Esophagus muscularis mucosa (tissue), 4 donors: ENCODE measurements at regions not wholly inside any gene's neighbourhood (a gene's known extent, or its start where the extent isn't known, plus 50 kb on each side); places are given as distances from the start of the nearest gene placed in this dataset.

Source experiments
- DNase-seq: peaks from one replicate; pipeline ENCODE4 v3.0.0-alpha.2; 2017; ENCODE audit errors: extremely low spot score
- H3K27ac ChIP-seq, 4 donors: fragments of 200-600 bp; sonication (generic); replicated peaks in 1 of 4; 1 replicate in 3 of 4; 2 replicates in 1 of 4; pipeline ENCODE4 v1.5.1; 2016 to 2019; ENCODE audit warnings: mild to moderate bottlenecking in 1 of 4
- H3K27me3 ChIP-seq, 4 donors: fragments of 200-600 bp; sonication (generic); one replicate each; pipeline versions ENCODE4 v1.5.1 to v1.6.0; 2016 to 2019
- H3K36me3 ChIP-seq, 4 donors: fragments of 200-600 bp; sonication (generic); one replicate each; pipeline ENCODE4 v1.5.1; 2016 to 2019
- H3K4me1 ChIP-seq, 4 donors: fragments of 200-600 bp; sonication (generic); one replicate each; pipeline ENCODE4 v1.5.1; 2016 to 2019
- H3K4me3 ChIP-seq, 4 donors: fragments of 200-600 bp; sonication (generic); 1 replicate in 2 of 4; 2 replicates in 2 of 4; pipeline ENCODE4 v1.5.1; 2016 to 2019; ENCODE audit warnings: mild to moderate bottlenecking in 4 of 4, moderate library complexity in 1 of 4
- H3K9me3 ChIP-seq, 4 donors: fragments of 200-600 bp; sonication (generic); 1 replicate in 3 of 4; 2 replicates in 1 of 4; pipeline ENCODE4 v1.5.1; 2016 to 2019
- EP300 ChIP-seq: sonication (generic); formaldehyde crosslinking; IDR thresholded peaks from one replicate; pipeline ENCODE4 v1.6.1; 2017; ENCODE audit warnings: antibody characterized with exemption
- POLR2A ChIP-seq: fragments of 450-650 bp; IDR thresholded peaks from one replicate; pipeline ENCODE4 v1.6.1; 2017; ENCODE audit warnings: antibody characterized with exemption, moderate library complexity, mild to moderate bottlenecking, low read depth
- POLR2AphosphoS5 ChIP-seq, 2 donors: sonication (generic); formaldehyde crosslinking; IDR thresholded peaks; one replicate each; pipeline ENCODE4 v1.6.1; 2017; ENCODE audit warnings: antibody characterized with exemption in 2 of 2
- WGBS: methylation state at CpG from one replicate; pipeline ENCODE4 v1.1.5; 2018; 5-methylcytosine and 5-hydroxymethylcytosine counted together
- intact Hi-C: fragments of 100-400 bp; cut with DNase I; formaldehyde crosslinking; loops from one replicate; pipeline ENCODE4 v1.15.1; 2023
- TF ChIP-seq, protein P1 (sequence below), 3 experiments: fragments of 200-600 bp in 2 of 3; fragments of 450-650 bp in 1 of 3; sonication (generic) in 2 of 3; IDR thresholded peaks; one replicate each; pipeline ENCODE4 v1.5.1; 2017 to 2019; ENCODE audit warnings: antibody characterized with exemption in 3 of 3, mild to moderate bottlenecking in 2 of 3, moderate library complexity in 1 of 3

DNA sequence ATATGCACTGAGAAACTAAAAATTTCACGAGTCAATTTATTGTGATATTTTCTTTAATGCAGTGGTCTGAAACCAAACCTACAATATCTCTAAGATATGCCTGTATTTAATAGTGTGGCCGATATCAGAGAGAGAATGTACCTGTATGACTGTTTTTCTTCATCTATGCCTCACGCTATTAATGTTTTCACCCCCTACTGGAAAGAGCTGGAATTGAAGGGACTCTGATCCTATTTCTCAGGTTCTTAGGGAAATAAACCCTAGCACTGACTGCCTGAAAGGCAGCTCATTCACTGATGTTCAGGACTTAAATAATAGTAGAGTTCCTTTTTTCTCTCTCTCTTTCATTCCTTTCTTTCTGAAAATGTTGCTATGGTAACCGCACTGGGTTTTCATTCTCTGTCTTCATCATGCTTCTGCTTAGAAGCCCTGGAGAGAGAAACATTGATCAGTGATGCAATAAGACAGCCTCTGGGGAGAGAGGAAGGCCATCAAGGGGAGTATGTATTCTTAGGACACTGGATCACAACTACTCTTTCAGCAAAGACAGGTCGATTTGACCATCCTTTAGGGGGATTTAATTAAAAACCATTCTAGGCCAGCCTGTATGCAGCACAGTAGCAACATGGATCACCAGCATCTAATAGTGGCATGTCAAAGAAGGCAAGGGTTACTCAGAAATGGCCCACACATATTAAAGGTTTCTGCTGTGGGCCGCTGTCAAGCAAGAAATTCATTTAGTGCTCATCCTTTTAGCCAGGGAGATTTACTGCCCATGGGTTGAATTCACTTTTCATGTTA, 1135.7 kb downstream of the IGSF11 start:
- no peak for DNase-seq
- H3K4me3 ChIP-seq, result no peak overlapping the region
- no peaks in the 10 kb centered on the region for H3K36me3 ChIP-seq
- H3K4me1 ChIP-seq, result no peaks in the 10 kb centered on the region
- 73% methylated on average over 6 of the region's 6 CpGs for WGBS
- H3K27ac ChIP-seq, result no peak overlapping the region
- TF ChIP-seq POLR2AphosphoS5 (IDR thresholded peaks at IDR 0.05) (no peak), EP300 (no peak), POLR2A (no peak)
- TF ChIP-seq, protein P1, sequence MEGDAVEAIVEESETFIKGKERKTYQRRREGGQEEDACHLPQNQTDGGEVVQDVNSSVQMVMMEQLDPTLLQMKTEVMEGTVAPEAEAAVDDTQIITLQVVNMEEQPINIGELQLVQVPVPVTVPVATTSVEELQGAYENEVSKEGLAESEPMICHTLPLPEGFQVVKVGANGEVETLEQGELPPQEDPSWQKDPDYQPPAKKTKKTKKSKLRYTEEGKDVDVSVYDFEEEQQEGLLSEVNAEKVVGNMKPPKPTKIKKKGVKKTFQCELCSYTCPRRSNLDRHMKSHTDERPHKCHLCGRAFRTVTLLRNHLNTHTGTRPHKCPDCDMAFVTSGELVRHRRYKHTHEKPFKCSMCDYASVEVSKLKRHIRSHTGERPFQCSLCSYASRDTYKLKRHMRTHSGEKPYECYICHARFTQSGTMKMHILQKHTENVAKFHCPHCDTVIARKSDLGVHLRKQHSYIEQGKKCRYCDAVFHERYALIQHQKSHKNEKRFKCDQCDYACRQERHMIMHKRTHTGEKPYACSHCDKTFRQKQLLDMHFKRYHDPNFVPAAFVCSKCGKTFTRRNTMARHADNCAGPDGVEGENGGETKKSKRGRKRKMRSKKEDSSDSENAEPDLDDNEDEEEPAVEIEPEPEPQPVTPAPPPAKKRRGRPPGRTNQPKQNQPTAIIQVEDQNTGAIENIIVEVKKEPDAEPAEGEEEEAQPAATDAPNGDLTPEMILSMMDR (IDR thresholded peaks at IDR 0.05), result no peak
- peaks cover 0 to 8% (median 4%) of the 10 kb centered on the region in 4 donors for H3K9me3 ChIP-seq
- intact Hi-C loops, result no loop called here
- no peaks in the 10 kb centered on the region for H3K27me3 ChIP-seq

DNA sequence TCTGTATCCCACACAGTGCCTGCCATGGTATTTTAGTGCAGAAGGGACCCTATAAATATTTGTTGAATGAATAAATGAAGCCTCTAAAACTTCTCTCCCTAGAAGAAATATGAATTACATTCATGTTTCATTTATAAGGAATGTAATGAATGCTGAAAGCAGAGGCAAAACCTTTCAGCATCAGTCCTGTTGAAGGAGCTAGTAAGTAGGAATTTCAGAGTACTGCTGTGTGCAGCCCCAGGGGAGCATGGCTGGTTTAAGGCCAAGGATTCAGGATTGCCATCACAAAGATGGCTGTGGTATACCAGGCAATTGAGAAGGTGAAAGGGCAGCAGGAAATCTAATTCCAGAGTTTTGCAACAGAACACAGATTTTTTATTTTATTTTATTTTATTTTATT, 1131.4 kb downstream of the IGSF11 start:
- Histone ChIP-seq H3K9me3 (no peaks in the 10 kb centered on the region), H3K27me3 (no peaks in the 10 kb centered on the region), H3K27ac (no peak overlapping the region), H3K4me3 (no peak overlapping the region), H3K36me3 (no peaks in the 10 kb centered on the region), H3K4me1 (no peaks in the 10 kb centered on the region)
- no peak for TF ChIP-seq POLR2AphosphoS5 (IDR thresholded peaks at IDR 0.05)
- no peak for TF ChIP-seq EP300
- TF ChIP-seq, protein P1 (IDR thresholded peaks at IDR 0.05), result no peak
- no peak for TF ChIP-seq POLR2A
- DNase-seq, result no peak
- intact Hi-C loops, result no loop called here

DNA sequence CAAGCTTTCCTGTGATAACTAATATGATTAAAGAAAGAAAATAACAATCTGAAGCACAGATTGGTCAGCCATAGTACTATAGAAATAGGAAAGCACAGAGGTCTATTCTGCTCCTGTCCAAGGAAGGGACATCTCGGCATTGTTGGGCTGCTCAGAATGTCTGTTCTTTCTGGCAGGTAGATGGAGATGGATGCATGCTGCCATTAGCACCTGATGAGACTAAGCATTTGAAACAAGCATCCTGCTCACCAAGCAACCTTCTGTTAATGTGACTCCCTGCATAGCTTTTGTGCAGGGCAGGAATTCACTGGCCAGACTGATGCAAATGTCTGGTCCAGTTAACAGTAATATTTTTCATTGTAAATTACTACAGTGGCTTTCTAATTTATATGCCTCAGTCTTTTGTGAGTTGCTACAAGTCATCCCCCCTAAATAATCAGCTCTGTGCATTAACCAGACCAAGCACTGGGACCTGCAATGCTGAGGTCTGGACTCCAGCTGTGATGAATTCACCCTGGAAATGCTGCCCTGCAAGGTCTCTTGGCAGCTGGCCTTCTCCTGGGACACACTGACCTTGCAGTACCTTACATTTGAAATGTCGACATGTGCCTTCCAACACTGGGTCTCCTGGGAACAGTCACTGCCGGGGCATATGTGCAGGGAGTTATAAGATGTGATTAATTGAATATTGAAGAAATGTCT, 1123.7 kb downstream of the IGSF11 start:
- H3K4me1 ChIP-seq, result no peaks in the 10 kb centered on the region
- no peaks in the 10 kb centered on the region for H3K27me3 ChIP-seq
- H3K9me3 ChIP-seq, result no peaks in the 10 kb centered on the region
- no peak overlapping the region for H3K27ac ChIP-seq
- intact Hi-C loops, result no loop called here
- WGBS, result 64% methylated on average over 3 of the region's 3 CpGs
- H3K4me3 ChIP-seq, result no peak overlapping the region
- no peak for DNase-seq
- H3K36me3 ChIP-seq, result no peaks in the 10 kb centered on the region
- TF ChIP-seq POLR2AphosphoS5 (IDR thresholded peaks at IDR 0.05) (no peak), POLR2A (no peak), EP300 (no peak)
- TF ChIP-seq, protein P1 (IDR thresholded peaks at IDR 0.05), result no peak

DNA sequence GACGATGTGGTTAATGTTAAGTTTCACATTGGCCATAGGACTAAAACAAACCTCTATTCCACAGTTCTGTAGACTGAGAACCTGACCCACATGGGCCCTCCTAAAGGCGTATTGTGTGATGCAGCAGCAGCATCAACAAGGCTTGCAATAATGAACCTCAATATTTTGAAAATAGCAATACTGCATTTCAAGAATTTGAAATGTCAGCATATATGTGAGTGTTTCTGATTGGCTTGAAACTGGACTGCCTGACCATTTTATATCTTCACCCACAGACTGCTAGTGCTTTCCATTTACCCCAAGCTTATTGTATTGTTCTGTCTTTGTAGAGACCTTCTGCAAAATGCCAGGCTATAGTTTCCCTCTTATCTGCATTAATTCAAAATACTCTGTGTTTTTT, 1122.3 kb downstream of the IGSF11 start:
- H3K4me1 ChIP-seq, result no peaks in the 10 kb centered on the region
- DNase-seq, result no peak
- H3K36me3 ChIP-seq, result no peaks in the 10 kb centered on the region
- no peak overlapping the region for H3K4me3 ChIP-seq
- no peak overlapping the region for H3K27ac ChIP-seq
- intact Hi-C loops, result no loop called here
- no peaks in the 10 kb centered on the region for H3K9me3 ChIP-seq
- no peaks in the 10 kb centered on the region for H3K27me3 ChIP-seq
- no peak for TF ChIP-seq EP300
- TF ChIP-seq POLR2A, result no peak
- no peak for TF ChIP-seq POLR2AphosphoS5 (IDR thresholded peaks at IDR 0.05)
- TF ChIP-seq, protein P1 (IDR thresholded peaks at IDR 0.05), result no peak
- 92% methylated on average over 2 of the region's 2 CpGs for whole genome bisulfite sequencing
